22Rv1 (cell line): ENCODE measurements at regions not wholly inside any gene's neighbourhood (a gene's known extent, or its start where the extent isn't known, plus 50 kb on each side); places are given as distances from the start of the nearest gene placed in this dataset.

Experiments
- ZFX ChIP-seq: fragments of 450-650 bp; IDR thresholded peaks from 2 replicates; pipeline ENCODE4 v1.6.1; 2017; ENCODE audit warnings: antibody characterized with exemption, borderline replicate concordance
- TF ChIP-seq, protein P1 (sequence below): fragments of 450-650 bp; IDR thresholded peaks from 2 replicates; pipeline ENCODE4 v1.5.1; 2017; ENCODE audit warnings: mild to moderate bottlenecking

DNA sequence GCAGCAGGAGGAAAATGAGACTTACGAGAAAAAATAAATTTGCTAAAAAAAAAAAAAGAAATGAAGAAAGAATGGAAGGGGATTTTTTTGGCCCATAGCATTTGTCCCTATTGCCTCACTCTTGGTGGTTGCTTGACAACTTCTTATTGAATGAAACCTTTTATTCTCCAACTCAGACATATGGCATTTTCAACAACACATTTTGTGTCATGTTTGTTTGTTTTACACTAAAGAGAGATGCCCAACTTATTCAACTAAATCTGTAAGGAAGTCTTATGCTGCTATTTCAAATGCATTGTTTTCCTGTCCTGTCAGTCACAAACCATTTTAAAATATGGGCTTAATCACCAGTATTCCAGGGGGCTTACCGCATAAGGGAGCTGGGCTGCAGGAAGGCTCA, 409.1 kb upstream of the TENM3 start:
- TF ChIP-seq, protein P1, sequence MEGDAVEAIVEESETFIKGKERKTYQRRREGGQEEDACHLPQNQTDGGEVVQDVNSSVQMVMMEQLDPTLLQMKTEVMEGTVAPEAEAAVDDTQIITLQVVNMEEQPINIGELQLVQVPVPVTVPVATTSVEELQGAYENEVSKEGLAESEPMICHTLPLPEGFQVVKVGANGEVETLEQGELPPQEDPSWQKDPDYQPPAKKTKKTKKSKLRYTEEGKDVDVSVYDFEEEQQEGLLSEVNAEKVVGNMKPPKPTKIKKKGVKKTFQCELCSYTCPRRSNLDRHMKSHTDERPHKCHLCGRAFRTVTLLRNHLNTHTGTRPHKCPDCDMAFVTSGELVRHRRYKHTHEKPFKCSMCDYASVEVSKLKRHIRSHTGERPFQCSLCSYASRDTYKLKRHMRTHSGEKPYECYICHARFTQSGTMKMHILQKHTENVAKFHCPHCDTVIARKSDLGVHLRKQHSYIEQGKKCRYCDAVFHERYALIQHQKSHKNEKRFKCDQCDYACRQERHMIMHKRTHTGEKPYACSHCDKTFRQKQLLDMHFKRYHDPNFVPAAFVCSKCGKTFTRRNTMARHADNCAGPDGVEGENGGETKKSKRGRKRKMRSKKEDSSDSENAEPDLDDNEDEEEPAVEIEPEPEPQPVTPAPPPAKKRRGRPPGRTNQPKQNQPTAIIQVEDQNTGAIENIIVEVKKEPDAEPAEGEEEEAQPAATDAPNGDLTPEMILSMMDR: no peak
- TF ChIP-seq ZFX: no peak
